HG03159 (cell line): ENCODE measurements at regions not wholly inside any gene's neighbourhood (a gene's known extent, or its start where the extent isn't known, plus 50 kb on each side); places are given as distances from the start of the nearest gene placed in this dataset.
"Not testable (repeated sequence)": the region's sequence is repeated elsewhere in the genome, so short reads cannot be mapped to it uniquely, and the experiment has no call there.

Source experiments
- ATAC-seq: cut with Tn5 transposase; IDR thresholded peaks from one replicate; pipeline ENCODE4 v1.9.1; 2021; ENCODE audit warnings: mild to moderate bottlenecking, moderate library complexity; ENCODE audit not compliant: unreplicated experiment

- no peak for ATAC-seq
These were observed 52.1 kb downstream of the PWWP3B start for GRCh38 chrX:106220177-106220576.

GRCh38 chrX:106243376-106243775 lies 75.3 kb downstream of the PWWP3B start:
- ATAC-seq: no peak

GRCh38 chrX:106246511-106246910 lies 78.4 kb downstream of the PWWP3B start:
- ATAC-seq: no peak

GRCh38 chrX:106247162-106247561 lies 79.1 kb downstream of the PWWP3B start:
- ATAC-seq: no peak

GRCh38 chrX:106249706-106250379 lies 81.7 kb downstream of the PWWP3B start:
- ATAC-seq: no peak

GRCh38 chrX:106263817-106264216 lies 95.7 kb downstream of the PWWP3B start:
- no peak for ATAC-seq

- ATAC-seq: not testable (repeated sequence)
These were observed 106.0 kb downstream of the PWWP3B start for GRCh38 chrX:106273947-106274587.

GRCh38 chrX:106275172-106275571 lies 107.1 kb downstream of the PWWP3B start:
- not testable (repeated sequence) for ATAC-seq

- no peak for ATAC-seq
These were observed 110.8 kb downstream of the PWWP3B start for GRCh38 chrX:106278951-106279350.

- ATAC-seq: no peak
These were observed 113.3 kb downstream of the PWWP3B start for GRCh38 chrX:106281383-106281782.

GRCh38 chrX:106283841-106284240 lies 115.7 kb downstream of the PWWP3B start:
- no peak for ATAC-seq

- ATAC-seq: no peak
These were observed 116.4 kb downstream of the PWWP3B start for GRCh38 chrX:106284431-106285025.

- no peak for ATAC-seq
These were observed 118.0 kb downstream of the PWWP3B start for GRCh38 chrX:106286053-106286650.

- not testable (repeated sequence) for ATAC-seq
These were observed 122.7 kb downstream of the PWWP3B start for GRCh38 chrX:106290778-106291177.

GRCh38 chrX:106291779-106292390 lies 123.8 kb downstream of the PWWP3B start:
- ATAC-seq: not testable (repeated sequence)

GRCh38 chrX:106300239-106300638 lies 132.1 kb downstream of the PWWP3B start:
- ATAC-seq: no peak

- ATAC-seq: no peak
These were observed 132.6 kb downstream of the PWWP3B start for GRCh38 chrX:106300656-106301055.

GRCh38 chrX:106302304-106302703 lies 134.2 kb downstream of the PWWP3B start:
- ATAC-seq: no peak

- ATAC-seq: no peak
These were observed 138.4 kb downstream of the PWWP3B start for GRCh38 chrX:106306391-106306947.

- no peak for ATAC-seq
These were observed 155.3 kb downstream of the PWWP3B start for GRCh38 chrX:106323357-106323756.

- peak; percentile 54 for ATAC-seq
These were observed 163.5 kb downstream of the PWWP3B start for GRCh38 chrX:106331606-106332005.
